Erythroblast (primary cell): ENCODE measurements at regions not wholly inside any gene's neighbourhood (a gene's known extent, or its start where the extent isn't known, plus 50 kb on each side); places are given as distances from the start of the nearest gene placed in this dataset.
"Not testable (repeated sequence)": the region's sequence is repeated elsewhere in the genome, so short reads cannot be mapped to it uniquely, and the experiment has no call there.

Experiments used
- DNase-seq, 2 experiments: peaks; one replicate each; lab custom pipeline; 2025; lab: John Stamatoyannopoulos, UW
- GATA1 ChIP-seq: IDR thresholded peaks from 2 replicates; pipeline ENCODE4 v1.6.1; 2011; ENCODE audit warnings: low read depth, mild to moderate bottlenecking, control low read depth, low read length, moderate library complexity
- POLR2A ChIP-seq: IDR thresholded peaks from 2 replicates; pipeline ENCODE4 v1.6.1; 2011; ENCODE audit warnings: mild to moderate bottlenecking, low read length

DNA sequence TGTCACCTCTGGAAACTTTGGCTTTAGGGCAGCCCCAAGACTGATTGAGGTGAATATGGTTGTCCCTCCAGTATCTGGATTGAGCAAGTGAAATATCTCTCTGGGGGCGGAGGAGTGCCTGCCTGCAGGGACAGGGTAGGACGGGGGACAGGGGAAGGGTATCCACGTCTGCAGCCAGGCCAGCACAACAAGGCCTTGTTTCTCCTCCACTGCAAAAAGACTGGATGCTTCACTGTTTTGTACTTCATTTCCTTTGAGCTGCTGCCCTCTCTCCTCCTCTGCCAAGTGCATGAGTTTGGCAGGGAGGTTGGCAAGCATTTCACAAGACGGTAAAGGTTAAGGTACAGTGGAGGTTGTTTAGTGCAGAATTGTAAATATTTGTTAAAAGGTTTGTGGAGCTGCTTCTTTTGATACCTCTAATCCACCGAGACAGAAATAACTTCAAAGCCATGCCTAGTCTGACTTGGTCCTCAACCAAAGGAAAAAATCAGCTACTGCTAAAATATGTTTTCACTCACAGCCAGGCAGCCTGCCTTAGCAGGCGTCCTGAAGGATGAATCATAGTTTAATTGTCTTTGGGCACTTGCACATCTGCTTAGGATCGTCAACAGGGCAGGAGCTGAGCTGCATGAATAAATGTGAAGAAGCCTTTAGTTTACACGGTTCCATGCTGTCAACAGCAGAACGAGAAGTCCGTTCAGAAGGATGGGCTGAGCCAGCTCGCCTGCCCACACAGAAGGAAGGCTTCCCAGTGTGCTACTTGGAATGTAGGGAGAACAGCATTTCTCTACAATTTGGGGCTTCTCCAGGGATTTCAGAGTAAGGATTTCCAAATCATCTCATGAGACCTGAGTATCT, 269.7 kb downstream of the TTC6 start:
- TF ChIP-seq POLR2A (no peak), GATA1 (no peak)
- no peak for DNase-seq

DNA sequence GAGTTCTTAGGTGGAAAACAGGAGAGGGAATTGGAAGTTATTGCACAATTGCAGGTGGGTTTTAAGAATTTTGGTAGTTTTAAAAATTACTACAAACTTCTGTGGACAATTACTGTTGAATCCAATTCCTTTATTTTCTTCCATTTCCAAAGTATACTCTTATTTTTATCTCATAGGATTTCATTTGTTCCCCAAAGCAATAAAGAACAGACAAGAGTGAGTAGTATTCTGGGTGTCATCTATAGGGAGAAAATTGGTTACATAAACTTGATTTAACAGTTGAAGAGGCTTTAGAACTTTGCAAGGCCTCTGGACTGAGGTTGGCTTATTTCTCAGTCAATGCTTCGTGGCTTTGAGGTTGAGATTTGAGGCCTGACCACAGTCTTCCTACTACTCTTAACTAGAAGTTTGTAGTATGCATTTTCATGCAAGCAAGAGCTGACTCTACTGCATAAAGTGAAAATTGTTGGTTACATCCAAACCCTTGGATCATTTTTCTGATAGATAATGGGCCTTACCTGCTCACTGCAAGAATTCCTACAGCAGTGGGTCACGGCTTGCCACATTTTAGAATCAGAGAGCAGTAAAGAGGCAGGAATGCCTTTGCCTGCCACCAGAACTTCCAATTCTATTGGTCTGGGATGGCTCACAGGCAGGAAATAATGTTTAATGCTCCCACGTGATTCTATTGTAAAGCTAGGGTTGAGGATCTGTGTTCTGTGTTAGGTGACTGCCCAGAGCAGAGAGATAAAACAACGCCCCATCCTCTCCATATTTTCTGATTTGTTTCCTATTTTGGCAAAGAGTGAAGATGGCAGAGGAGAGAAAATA, 270.5 kb downstream of the TTC6 start:
- TF ChIP-seq GATA1 (no peak), POLR2A (no peak)

DNA sequence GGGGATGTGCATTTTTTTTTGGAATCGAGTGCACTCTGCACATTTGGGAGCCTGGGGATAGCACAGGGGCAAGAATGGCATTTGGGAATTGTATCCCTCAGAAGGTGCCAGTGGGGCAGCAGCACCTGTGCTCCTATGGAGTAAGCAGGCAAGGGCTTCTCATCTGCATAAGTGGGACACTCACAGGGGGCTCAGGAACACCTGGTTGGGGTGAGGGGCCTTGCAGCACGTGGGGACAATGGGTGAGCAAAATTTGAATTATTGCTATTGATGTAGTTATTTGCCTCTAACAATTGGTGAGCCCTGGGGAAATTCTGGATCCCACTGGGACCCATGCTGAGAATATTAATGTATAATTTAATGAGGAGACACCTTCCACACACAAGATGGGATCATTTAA, 274.2 kb downstream of the TTC6 start:
- TF ChIP-seq GATA1: no peak
- TF ChIP-seq POLR2A: no peak
- DNase-seq: no peak

More for the DNA sequence above, 270.5 kb downstream of the TTC6 start:
- DNase-seq: no peak

DNA sequence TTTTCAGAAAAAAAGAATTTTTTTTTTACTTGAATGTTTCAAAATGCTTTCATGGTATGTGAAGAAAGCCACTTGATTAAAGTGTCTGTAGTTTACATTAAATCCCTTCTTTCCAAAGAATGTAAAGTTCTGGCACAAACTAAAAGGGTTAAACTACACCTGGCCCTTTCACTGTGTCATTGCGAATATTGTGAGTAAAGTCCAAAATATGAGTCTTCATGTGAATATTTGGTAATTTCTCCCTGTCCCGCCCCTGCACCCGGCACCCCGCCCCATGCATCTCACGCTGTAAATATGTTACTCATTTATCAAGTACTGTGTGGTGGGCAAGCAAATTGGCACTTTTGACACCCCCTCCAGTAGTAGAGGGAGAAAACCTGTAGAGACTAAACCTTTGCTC, 274.7 kb downstream of the TTC6 start:
- no peak for DNase-seq
- TF ChIP-seq POLR2A: no peak
- TF ChIP-seq GATA1: no peak

DNA sequence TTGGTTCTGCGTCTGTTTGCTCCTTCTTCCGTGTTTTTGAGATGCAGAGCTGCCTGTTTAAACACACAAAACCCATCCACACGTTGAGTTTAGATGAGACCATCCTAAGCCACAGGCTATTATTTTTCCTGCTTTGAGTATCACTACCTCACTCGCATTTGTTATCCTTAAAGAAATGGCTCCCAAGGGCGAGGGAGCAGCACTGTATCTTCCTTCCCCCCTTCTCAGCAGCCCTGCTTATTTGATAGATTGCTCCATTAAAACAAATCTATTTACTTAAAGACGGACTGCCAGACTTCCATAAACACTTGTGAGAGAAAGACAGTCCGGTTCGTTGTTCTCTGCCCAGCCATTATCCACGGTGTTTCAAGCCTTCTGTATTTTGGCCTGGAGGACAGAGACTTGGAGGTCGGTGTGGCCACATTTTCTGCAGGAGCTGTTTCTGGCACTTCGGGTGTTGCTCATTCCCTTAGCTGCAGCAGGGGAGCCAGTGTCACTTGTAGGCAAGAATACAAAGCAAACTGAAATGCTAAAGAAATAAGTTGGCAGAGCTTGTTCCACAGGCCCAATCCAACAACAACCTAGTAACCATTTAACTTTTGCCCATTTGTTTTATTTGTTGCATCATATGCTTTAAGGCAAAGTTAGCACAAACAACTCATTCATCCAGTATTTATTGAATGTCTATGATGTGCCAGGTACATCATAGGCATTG, 275.4 kb downstream of the TTC6 start:
- TF ChIP-seq POLR2A: no peak
- no peak for TF ChIP-seq GATA1
- no peak for DNase-seq

DNA sequence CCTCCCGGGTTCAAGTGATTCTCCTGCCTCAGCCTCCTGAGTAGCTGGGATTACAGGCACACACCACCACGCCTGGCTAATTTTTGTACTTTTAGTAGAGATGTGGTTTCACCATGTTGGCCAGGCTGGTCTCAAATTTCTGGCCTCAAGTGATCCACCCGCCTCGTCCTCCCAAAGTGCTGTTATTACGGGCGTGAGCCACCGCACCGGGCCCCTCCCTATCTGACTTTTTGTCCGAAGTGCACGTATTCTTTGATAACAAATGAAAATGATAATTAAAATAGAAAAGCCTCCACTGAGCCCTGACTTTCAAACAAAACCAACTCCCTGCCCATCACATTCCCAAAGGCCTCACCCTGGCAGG, 278.6 kb downstream of the TTC6 start:
- not testable (repeated sequence) for DNase-seq

DNA sequence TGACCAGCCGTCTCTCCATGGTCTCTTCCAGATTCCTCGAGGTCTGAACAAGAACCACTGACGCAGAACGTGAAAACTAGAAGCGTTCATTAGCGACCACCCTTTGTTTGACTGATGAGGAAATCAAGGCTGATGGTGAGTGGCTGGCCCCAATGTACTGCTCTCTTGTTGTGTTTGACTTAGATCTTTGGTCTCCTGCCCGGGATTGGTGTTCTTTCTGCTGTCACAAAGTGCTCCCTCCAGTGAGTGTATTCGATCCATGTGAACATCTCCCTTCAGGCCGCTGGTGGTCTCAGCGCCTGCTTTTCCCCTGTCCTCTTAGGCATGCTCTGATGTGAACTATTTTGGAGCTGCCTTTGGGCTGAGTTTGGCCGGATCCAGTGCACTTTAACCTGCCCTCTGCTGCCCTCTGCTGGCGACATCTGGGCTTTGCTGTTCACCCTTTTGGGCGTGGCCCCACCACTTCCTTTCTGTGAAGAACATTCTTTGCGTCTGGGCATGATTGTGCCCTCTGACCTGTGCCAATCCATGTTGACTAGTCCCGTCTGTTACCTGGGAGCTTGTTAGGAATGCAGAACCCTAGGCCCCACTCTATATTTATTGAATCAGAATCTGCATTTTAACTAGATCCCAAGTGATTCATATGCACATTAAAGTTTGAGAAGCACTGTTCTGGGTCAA, 279.1 kb downstream of the TTC6 start:
- peak; percentile 59 to 79 for DNase-seq
- TF ChIP-seq POLR2A (no peak), GATA1 (no peak)

DNA sequence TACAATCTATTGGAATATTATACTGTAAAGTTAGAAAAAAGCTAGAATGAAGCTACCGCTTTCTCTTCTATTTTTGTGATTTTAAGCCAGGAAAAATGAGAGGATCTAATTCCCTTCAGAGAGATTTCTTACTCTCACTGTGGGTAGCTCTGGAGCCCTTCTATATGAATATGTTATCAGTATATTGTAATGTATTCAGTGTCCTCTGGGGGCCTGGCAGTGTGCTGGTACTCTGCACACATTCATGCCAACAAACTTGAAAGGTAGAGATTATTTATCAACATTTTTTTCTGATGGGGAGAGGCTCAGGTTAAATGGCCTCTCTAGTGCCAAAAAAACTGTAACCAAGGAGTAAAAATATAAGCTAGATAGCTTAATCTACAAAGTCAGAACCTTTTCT, 292.8 kb downstream of the TTC6 start:
- no peak for DNase-seq
- TF ChIP-seq POLR2A (no peak), GATA1 (no peak)

DNA sequence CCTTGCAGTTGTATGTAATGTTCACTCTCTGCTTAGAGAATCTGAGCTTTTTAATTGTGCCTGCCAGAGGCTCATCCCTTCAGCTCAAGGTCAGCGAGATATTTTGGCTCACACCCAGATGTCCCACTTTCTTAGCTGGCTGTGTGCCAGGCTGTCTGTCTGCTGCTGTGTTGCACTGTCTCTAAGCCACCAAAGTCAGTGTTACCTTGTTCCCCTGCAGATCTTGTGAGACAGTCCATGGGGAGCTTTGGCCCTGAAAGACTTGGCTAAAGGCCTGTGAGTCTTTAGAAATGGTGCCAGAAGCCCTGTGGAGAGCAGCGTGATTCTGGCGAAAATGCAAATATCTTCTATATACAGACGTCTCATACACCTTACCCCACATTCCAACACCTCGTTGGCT, 293.7 kb downstream of the TTC6 start:
- no peak for DNase-seq
- TF ChIP-seq POLR2A (no peak), GATA1 (no peak)

DNA sequence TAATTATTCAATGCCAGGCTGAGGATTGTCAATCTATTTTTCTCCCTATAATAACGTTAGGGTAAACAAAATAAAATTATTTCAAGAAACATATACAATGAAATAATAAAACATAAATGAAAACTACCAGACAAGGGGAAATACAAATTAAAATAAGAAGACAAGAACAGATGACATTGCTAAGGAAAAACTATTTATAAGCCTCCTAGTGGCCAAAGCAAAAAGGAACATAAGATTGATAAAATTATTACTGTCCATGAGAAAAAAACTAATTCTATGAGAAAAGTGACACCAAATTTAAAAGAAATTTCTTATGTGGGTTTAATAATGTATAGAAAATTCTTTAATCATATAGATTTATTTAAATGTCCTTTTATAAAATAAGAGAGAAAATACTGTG, 294.7 kb downstream of the TTC6 start:
- no peak for DNase-seq
- no peak for TF ChIP-seq GATA1

DNA sequence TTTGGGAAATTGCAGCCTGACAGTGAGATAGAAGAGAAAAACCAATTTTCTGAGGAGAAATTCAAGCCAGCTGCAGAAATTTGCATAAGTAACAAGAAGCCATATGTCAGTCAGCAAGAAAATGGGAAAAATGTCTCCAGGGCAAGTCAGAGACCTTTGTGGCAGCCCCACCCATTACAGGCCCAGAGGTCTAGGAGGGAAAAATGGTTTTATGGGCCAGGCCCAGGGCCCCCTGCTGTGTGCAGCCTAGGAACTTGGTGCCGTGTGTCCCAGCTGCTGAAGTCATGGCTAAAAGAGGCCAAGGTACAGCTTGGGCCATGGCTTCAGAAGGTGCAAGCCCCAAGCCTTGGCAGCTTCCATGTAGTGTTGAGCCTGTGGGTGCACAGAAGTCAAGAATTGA, 296.1 kb downstream of the TTC6 start:
- DNase-seq: not testable (repeated sequence)

DNA sequence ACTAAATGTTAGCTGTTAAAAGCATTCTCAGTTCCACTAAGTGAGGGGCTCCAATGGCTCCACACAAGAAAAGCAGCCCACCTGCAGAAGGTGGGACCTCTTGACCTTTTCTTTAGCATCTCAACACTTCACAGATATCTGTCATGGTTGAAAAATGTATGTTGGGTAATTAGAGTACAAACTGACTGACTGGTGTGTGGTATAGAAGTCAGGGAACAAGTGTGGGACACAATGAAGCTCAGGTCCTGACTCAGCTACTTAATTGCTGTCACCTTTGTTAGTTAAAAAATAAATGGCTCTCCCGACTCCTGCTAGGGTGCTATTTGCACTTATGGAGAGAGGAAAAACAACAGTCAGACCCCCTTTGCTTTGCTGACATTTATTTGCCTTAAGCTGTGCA, 299.0 kb downstream of the TTC6 start:
- TF ChIP-seq POLR2A (no peak), GATA1 (no peak)
- DNase-seq: no peak

DNA sequence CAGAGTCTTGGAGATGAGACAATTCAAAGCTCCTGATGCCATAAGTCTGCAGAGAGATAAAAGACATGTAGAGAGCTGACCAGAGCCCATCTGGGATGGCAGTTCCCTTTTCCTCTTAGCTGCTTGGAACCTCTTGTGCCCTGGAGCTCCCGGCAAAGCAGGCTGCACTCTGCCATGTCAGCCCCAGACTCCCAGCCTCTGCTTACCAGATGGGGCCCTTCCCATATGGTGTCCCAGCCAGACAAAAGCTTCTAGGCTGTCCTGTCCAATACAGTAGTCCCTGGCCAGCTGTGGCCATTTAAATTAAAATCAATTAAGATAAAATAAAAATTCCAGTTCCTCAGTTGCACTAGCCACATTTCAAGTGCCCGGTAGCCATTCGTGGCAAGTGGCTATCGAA, 303.9 kb downstream of the TTC6 start:
- DNase-seq: no peak
- TF ChIP-seq POLR2A (no peak), GATA1 (no peak)
